DMS153 treated with DMSO at 0.1 percent for 48 hours (cell line): ENCODE measurements at regions not wholly inside any gene's neighbourhood (a gene's known extent, or its start where the extent isn't known, plus 50 kb on each side); places are given as distances from the start of the nearest gene placed in this dataset.
"Not testable (repeated sequence)": the region's sequence is repeated elsewhere in the genome, so short reads cannot be mapped to it uniquely, and the experiment has no call there.

ENCODE experiments used
- DNase-seq: peaks from one replicate; lab custom pipeline; 2025; ENCODE audit not compliant: unreplicated experiment; lab: John Stamatoyannopoulos, UW

- DNase-seq = no peak
Observed at GRCh38 chr1:194369622-194370021, 1183.2 kb upstream of the B3GALT2 start.

GRCh38 chr1:194369060-194369459, 1182.6 kb upstream of the B3GALT2 start:
- DNase-seq = no peak

GRCh38 chr1:194367121-194367520, 1180.7 kb upstream of the B3GALT2 start:
- DNase-seq = no peak

GRCh38 chr1:194366705-194367104, 1180.3 kb upstream of the B3GALT2 start:
- no peak for DNase-seq

- no peak for DNase-seq
Observed at GRCh38 chr1:194362327-194362726, 1175.9 kb upstream of the B3GALT2 start.

GRCh38 chr1:194361374-194362131, 1175.1 kb upstream of the B3GALT2 start:
- DNase-seq = no peak

GRCh38 chr1:194358208-194358581, 1171.8 kb upstream of the B3GALT2 start:
- no peak for DNase-seq

GRCh38 chr1:194357573-194358207, 1171.3 kb upstream of the B3GALT2 start:
- not testable (repeated sequence) for DNase-seq

GRCh38 chr1:194355488-194356106, 1169.2 kb upstream of the B3GALT2 start:
- DNase-seq = no peak

GRCh38 chr1:194353121-194353520, 1166.7 kb upstream of the B3GALT2 start:
- no peak for DNase-seq

GRCh38 chr1:194347200-194347599, 1160.8 kb upstream of the B3GALT2 start:
- DNase-seq = no peak

GRCh38 chr1:194342484-194343262, 1156.3 kb upstream of the B3GALT2 start:
- DNase-seq = no peak

GRCh38 chr1:194341587-194341986, 1155.2 kb upstream of the B3GALT2 start:
- no peak for DNase-seq

- DNase-seq = no peak
Observed at GRCh38 chr1:194339471-194339870, 1153.1 kb upstream of the B3GALT2 start.

GRCh38 chr1:194338241-194338948, 1152.0 kb upstream of the B3GALT2 start:
- no peak for DNase-seq

- no peak for DNase-seq
Observed at GRCh38 chr1:194333240-194333639, 1146.8 kb upstream of the B3GALT2 start.

- no peak for DNase-seq
Observed at GRCh38 chr1:194331758-194332157, 1145.3 kb upstream of the B3GALT2 start.

- no peak for DNase-seq
Observed at GRCh38 chr1:194322751-194323150, 1136.3 kb upstream of the B3GALT2 start.

GRCh38 chr1:194318790-194319280, 1132.4 kb upstream of the B3GALT2 start:
- DNase-seq = no peak

GRCh38 chr1:194309697-194310096, 1123.3 kb upstream of the B3GALT2 start:
- DNase-seq = no peak

GRCh38 chr1:194309269-194309668, 1122.9 kb upstream of the B3GALT2 start:
- no peak for DNase-seq
